HG03521 (cell line): ENCODE measurements at regions not wholly inside any gene's neighbourhood (a gene's known extent, or its start where the extent isn't known, plus 50 kb on each side); places are given as distances from the start of the nearest gene placed in this dataset.

Experiments used
- ATAC-seq: cut with Tn5 transposase; IDR thresholded peaks from one replicate; pipeline ENCODE4 v1.9.1; 2021; ENCODE audit warnings: mild to moderate bottlenecking, moderate library complexity; ENCODE audit not compliant: unreplicated experiment

DNA sequence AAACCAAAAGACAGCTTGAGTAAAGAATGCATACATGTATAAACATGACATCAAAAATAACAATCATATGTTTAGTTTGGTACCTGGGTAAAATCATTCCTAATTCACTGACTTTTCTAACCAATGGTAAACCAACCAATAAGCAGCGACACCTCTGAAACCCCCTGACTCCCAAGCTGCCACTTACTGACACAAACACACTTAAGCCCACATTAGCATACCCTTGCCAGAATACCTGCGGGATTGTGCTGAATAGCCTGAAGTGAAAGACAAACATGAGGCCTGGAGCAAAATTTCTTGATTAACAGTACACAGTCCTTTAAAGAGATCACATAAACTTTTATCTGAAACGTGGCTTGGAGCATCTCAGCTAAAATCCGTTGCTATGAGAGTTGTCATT is 902.9 kb downstream of the TMEM182 start:
- no peak for ATAC-seq

DNA sequence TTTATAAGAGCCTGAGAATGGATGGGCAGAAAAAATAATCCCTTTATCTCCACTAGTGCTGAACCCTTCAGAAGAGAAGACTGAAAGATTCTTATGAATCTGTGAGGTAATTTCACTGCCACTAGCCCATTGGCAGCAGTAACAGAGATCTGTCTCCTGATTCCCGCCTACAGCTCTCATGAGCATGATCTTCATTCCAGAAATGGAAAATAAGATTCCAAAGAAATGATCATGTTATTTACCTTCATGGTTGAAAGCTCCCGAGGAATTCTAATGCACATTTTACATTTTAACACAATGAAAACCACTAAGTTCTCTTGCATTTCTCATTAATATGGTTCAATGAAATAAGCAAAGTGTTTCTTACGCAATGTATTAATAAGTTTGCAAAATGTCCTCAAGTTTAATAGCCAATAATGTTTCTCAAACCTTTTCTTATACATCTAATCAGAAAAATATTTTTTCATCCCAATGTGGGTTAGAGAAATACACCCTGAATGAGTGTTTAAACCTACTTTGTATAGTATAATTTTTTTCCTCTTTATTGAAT is 905.6 kb downstream of the TMEM182 start:
- no peak for ATAC-seq

DNA sequence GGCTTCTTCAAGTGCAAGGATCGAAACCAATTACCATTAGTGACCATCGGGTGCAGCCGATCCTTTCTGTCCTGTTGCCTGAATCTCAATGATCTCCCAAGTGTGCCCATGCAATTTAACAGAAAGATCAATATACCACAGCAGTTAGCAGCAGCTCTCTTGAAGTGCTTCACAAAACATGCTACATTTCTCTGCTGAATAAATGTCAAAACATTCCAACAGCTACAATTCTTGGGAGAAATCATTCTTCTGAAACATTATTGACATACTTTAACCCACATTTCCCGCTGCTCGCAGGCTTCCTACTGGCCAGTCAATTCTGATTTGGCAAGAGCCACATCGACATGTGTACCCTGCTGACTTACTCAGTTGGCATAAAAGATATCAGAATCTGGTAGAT is 907.7 kb downstream of the TMEM182 start:
- no peak for ATAC-seq
